ENCODE measurements at regions not wholly inside any gene's neighbourhood (a gene's known extent, or its start where the extent isn't known, plus 50 kb on each side); places are given as distances from the start of the nearest gene placed in this dataset.

- no peak overlapping the region for H3K9ac ChIP-seq (ENCODE audit: low read depth, low read length, poor library complexity, severe bottlenecking)
- no peaks in the 10 kb centered on the region for H3K4me1 ChIP-seq (ENCODE audit: insufficient read depth, low read length, poor library complexity, severe bottlenecking)
- no peaks in the 10 kb centered on the region for H4K20me1 ChIP-seq (ENCODE audit: insufficient read depth, low read length, poor library complexity, severe bottlenecking)
- peaks cover 7% of the 10 kb centered on the region; the same call in 1 of the 2 replicates for H3K9me3 ChIP-seq (ENCODE audit: insufficient read depth, low read depth, low read length)
- no peak overlapping the region for H3K4me3 ChIP-seq (ENCODE audit: low read length, poor library complexity, severe bottlenecking)
- H3K27me3 ChIP-seq (ENCODE audit: insufficient read depth, low read length, poor library complexity, severe bottlenecking): no peaks in the 10 kb centered on the region
- H3K36me3 ChIP-seq (ENCODE audit: insufficient read depth, low read length): no peaks in the 10 kb centered on the region
- no peaks in the 10 kb centered on the region for H3K79me2 ChIP-seq (ENCODE audit: insufficient read depth, low read length)
- no peak overlapping the region for H2AFZ ChIP-seq (ENCODE audit: low read length)
- no peaks in the 10 kb centered on the region for H3F3A ChIP-seq (ENCODE audit: low read depth)
- no peak overlapping the region for H3K4me2 ChIP-seq (ENCODE audit: low read depth, low read length, poor library complexity, severe bottlenecking)
- no peaks in the 10 kb centered on the region for H3K9me2 ChIP-seq (replicated peaks; ENCODE audit: low read depth, low read length)
- TF ChIP-seq EZH2phosphoT487 (IDR thresholded peaks at IDR 0.05; ENCODE audit: borderline replicate concordance) (no peak), CTCF (conservative IDR thresholded peaks at IDR 0.05; ENCODE audit: low read length) (no peak)
Measured at GRCh38 chr9:96031916-96032534, 156.5 kb downstream of the ERCC6L2 start.

- Histone ChIP-seq H3K9me3 (ENCODE audit: insufficient read depth, low read depth, low read length) (peaks cover 7% of the 10 kb centered on the region; the same call in 1 of the 2 replicates), H3K4me1 (ENCODE audit: insufficient read depth, low read length, poor library complexity, severe bottlenecking) (no peaks in the 10 kb centered on the region), H3F3A (ENCODE audit: low read depth) (no peaks in the 10 kb centered on the region), H3K36me3 (ENCODE audit: insufficient read depth, low read length) (no peaks in the 10 kb centered on the region), H3K4me2 (ENCODE audit: low read depth, low read length, poor library complexity, severe bottlenecking) (no peak overlapping the region), H4K20me1 (ENCODE audit: insufficient read depth, low read length, poor library complexity, severe bottlenecking) (no peaks in the 10 kb centered on the region), H3K9me2 (replicated peaks; ENCODE audit: low read depth, low read length) (no peaks in the 10 kb centered on the region), H3K4me3 (ENCODE audit: low read length, poor library complexity, severe bottlenecking) (no peak overlapping the region), H2AFZ (ENCODE audit: low read length) (no peak overlapping the region), H3K27me3 (ENCODE audit: insufficient read depth, low read length, poor library complexity, severe bottlenecking) (no peaks in the 10 kb centered on the region), H3K9ac (ENCODE audit: low read depth, low read length, poor library complexity, severe bottlenecking) (no peak overlapping the region), H3K79me2 (ENCODE audit: insufficient read depth, low read length) (no peaks in the 10 kb centered on the region)
- TF ChIP-seq CTCF (conservative IDR thresholded peaks at IDR 0.05; ENCODE audit: low read length) (no peak), EZH2phosphoT487 (IDR thresholded peaks at IDR 0.05; ENCODE audit: borderline replicate concordance) (no peak)
Measured at GRCh38 chr9:96031366-96031824, 155.9 kb downstream of the ERCC6L2 start.

- H3K27me3 ChIP-seq (ENCODE audit: insufficient read depth, low read length, poor library complexity, severe bottlenecking): no peaks in the 10 kb centered on the region
- no peaks in the 10 kb centered on the region for H4K20me1 ChIP-seq (ENCODE audit: insufficient read depth, low read length, poor library complexity, severe bottlenecking)
- H3K79me2 ChIP-seq (ENCODE audit: insufficient read depth, low read length): no peaks in the 10 kb centered on the region
- no peaks in the 10 kb centered on the region for H3K4me1 ChIP-seq (ENCODE audit: insufficient read depth, low read length, poor library complexity, severe bottlenecking)
- no peaks in the 10 kb centered on the region for H3F3A ChIP-seq (ENCODE audit: low read depth)
- H3K4me3 ChIP-seq (ENCODE audit: low read length, poor library complexity, severe bottlenecking): no peak overlapping the region
- H2AFZ ChIP-seq (ENCODE audit: low read length): no peak overlapping the region
- no peaks in the 10 kb centered on the region for H3K36me3 ChIP-seq (ENCODE audit: insufficient read depth, low read length)
- H3K4me2 ChIP-seq (ENCODE audit: low read depth, low read length, poor library complexity, severe bottlenecking): no peak overlapping the region
- no peak for TF ChIP-seq CTCF (conservative IDR thresholded peaks at IDR 0.05; ENCODE audit: low read length)
- TF ChIP-seq EZH2phosphoT487 (IDR thresholded peaks at IDR 0.05; ENCODE audit: borderline replicate concordance): no peak
- no peak overlapping the region for H3K9ac ChIP-seq (ENCODE audit: low read depth, low read length, poor library complexity, severe bottlenecking)
- no peaks in the 10 kb centered on the region for H3K9me2 ChIP-seq (replicated peaks; ENCODE audit: low read depth, low read length)
- H3K9me3 ChIP-seq (ENCODE audit: insufficient read depth, low read depth, low read length): peaks cover under 1% of the 10 kb centered on the region; the same call in 1 of the 2 replicates
Measured at GRCh38 chr9:96029722-96030530, 154.4 kb downstream of the ERCC6L2 start.

All from Loucy (cell line).